GM06990 (cell line): ENCODE measurements at regions not wholly inside any gene's neighbourhood (a gene's known extent, or its start where the extent isn't known, plus 50 kb on each side); places are given as distances from the start of the nearest gene placed in this dataset.

ENCODE experiments used
- DNase-seq: peaks from one replicate; pipeline ENCODE4 v3.0.0-alpha.2; 2011; ENCODE audit not compliant: insufficient read length; ENCODE audit errors: extremely low read depth
- H3K27me3 ChIP-seq: replicated peaks from 2 replicates; pipeline ENCODE4 v1.6.0; 2011; ENCODE audit warnings: low read length; ENCODE audit not compliant: control insufficient read depth, insufficient read depth
- H3K36me3 ChIP-seq: 2 replicates; pipeline ENCODE4 v1.5.1; 2011; ENCODE audit warnings: low read length; ENCODE audit not compliant: control insufficient read depth, insufficient read depth
- H3K4me3 ChIP-seq: replicated peaks from 2 replicates; pipeline ENCODE4 v1.5.1; 2011; ENCODE audit warnings: low read depth, mild to moderate bottlenecking, control low read depth, low read length
- CTCF ChIP-seq: IDR thresholded peaks from 2 replicates; pipeline ENCODE4 v1.5.1; 2011; ENCODE audit warnings: low read length, control low read depth, mild to moderate bottlenecking, inconsistent platforms; ENCODE audit not compliant: insufficient read depth, poor library complexity, severe bottlenecking

GRCh38 chr16:9597967-9598730, 506.7 kb downstream of the HAPSTR1 start:
- TF ChIP-seq CTCF, result no peak
- Histone ChIP-seq H3K4me3 (no peak overlapping the region), H3K27me3 (no peaks in the 10 kb centered on the region), H3K36me3 (no peaks in the 10 kb centered on the region)
- DNase-seq, result no peak

- no peaks in the 10 kb centered on the region for H3K27me3 ChIP-seq
- no peak for TF ChIP-seq CTCF
- H3K4me3 ChIP-seq, result no peak overlapping the region
- H3K36me3 ChIP-seq, result no peaks in the 10 kb centered on the region
- no peak for DNase-seq
Observed at GRCh38 chr16:9598731-9599083, 507.3 kb downstream of the HAPSTR1 start.

- H3K27me3 ChIP-seq, result no peaks in the 10 kb centered on the region
- no peak overlapping the region for H3K4me3 ChIP-seq
- H3K36me3 ChIP-seq, result no peaks in the 10 kb centered on the region
- TF ChIP-seq CTCF, result no peak
- DNase-seq, result no peak
Observed at GRCh38 chr16:9599415-9600120, 508.1 kb downstream of the HAPSTR1 start.

- H3K4me3 ChIP-seq, result no peak overlapping the region
- H3K36me3 ChIP-seq, result no peaks in the 10 kb centered on the region
- TF ChIP-seq CTCF, result no peak
- no peak for DNase-seq
- H3K27me3 ChIP-seq, result no peaks in the 10 kb centered on the region
Observed at GRCh38 chr16:9602189-9602588, 510.7 kb downstream of the HAPSTR1 start.

- H3K36me3 ChIP-seq, result no peaks in the 10 kb centered on the region
- no peak for DNase-seq
- TF ChIP-seq CTCF, result no peak
- no peaks in the 10 kb centered on the region for H3K27me3 ChIP-seq
- H3K4me3 ChIP-seq, result no peak overlapping the region
Observed at GRCh38 chr16:9603316-9603715, 511.9 kb downstream of the HAPSTR1 start.
